Pancreas (tissue), 10 donors: ENCODE measurements at regions not wholly inside any gene's neighbourhood (a gene's known extent, or its start where the extent isn't known, plus 50 kb on each side); places are given as distances from the start of the nearest gene placed in this dataset.

Experiments
- ATAC-seq, 4 donors: fragments of 200-7000 bp; cut with Tn5 transposase; one replicate each; pipeline versions ENCODE4 v1.8.0 to v1.9.1; 2020; ENCODE audit warnings: mild to moderate bottlenecking in 4 of 4, moderate library complexity in 4 of 4
- DNase-seq, 6 donors: peaks; one replicate each; pipeline ENCODE4 v3.0.0-alpha.2; 2020
- FAIRE-seq: peaks from 2 replicates; lab custom pipeline; 2012; peaks lifted over from hg19 to GRCh38; lab: Jason Lieb, UNC
- H3K27ac ChIP-seq, 4 donors: fragments of 200-600 bp; sonication (generic); 1 replicate in 3 of 4; 2 replicates in 1 of 4; pipeline versions ENCODE4 v1.5.0 to v1.8.0; 2020
- H3K27me3 ChIP-seq, 4 donors: fragments of 200-600 bp; one replicate each; pipeline ENCODE4 v1.8.0; 2021
- H3K36me3 ChIP-seq, 3 donors: fragments of 200-600 bp; sonication (generic) in 1 of 3; one replicate each; pipeline versions ENCODE4 v1.5.0 to v1.8.0; 2020 to 2021
- H3K4me1 ChIP-seq, 3 donors: fragments of 200-600 bp; one replicate each; pipeline ENCODE4 v1.8.0; 2021
- H3K4me3 ChIP-seq, 4 donors: fragments of 200-600 bp; sonication (generic) in 2 of 4; one replicate each; pipeline versions ENCODE4 v1.5.0 to v1.8.0; 2020 to 2021
- H3K9me3 ChIP-seq, 4 donors: fragments of 200-600 bp; one replicate each; pipeline ENCODE4 v1.8.0; 2021
- CTCF ChIP-seq, 4 donors: fragments of 200-600 bp; sonication (generic) in 3 of 4; IDR thresholded peaks; one replicate each; pipeline versions ENCODE4 v1.5.0 to v1.8.0; 2021; ENCODE audit warnings: antibody characterized with exemption in 4 of 4
- WGBS, 2 donors: extraction: QIAGEN DNeasy Blood & Tissue Kit; methylation state at CpG; one replicate each; pipeline ENCODE4 v1.1.7; 2013; 5-methylcytosine and 5-hydroxymethylcytosine counted together
- intact Hi-C, 3 donors: fragments of 100-400 bp; cut with DNase I; formaldehyde crosslinking; loops; one replicate each; pipeline versions ENCODE4 v1.11.1 to v1.14.2; 2022
- donor health status: healthy with polysubstance abuse.
- donor health status: DM: no; HTN: no; CAD: no; lungs with moderate emphysema.
- donor health status: DM: no; HTN: no; CAD: no.
- donor health status: control.
- donor health status: control.
- donor health status: Bipolar disorder and iron deficiency.
- donor health status: DM: yes; HTN: yes; CAD: no.
- donor health status: DM: no; HTN: no; CAD: no.
- donor health status: DM: no; HTN: no; CAD: no.
- donor health status: DM: yes; HTN: yes; CAD: no.

- H3K36me3 ChIP-seq, result no peaks in the 10 kb centered on the region
- H3K4me3 ChIP-seq, result no peak overlapping the region
- ATAC-seq (no peak), FAIRE-seq (no peak), DNase-seq (no peak)
- no peak for TF ChIP-seq CTCF (IDR thresholded peaks at IDR 0.05)
- H3K9me3 ChIP-seq, result no peaks in the 10 kb centered on the region
- 93 to 98% methylated on average over 5 of the region's 5 CpGs for WGBS, 2 donors
- H3K27ac ChIP-seq, result no peak overlapping the region
- H3K27me3 ChIP-seq, result no peaks in the 10 kb centered on the region
- no peaks in the 10 kb centered on the region for H3K4me1 ChIP-seq
- intact Hi-C loops, result no loop called here
Measured at GRCh38 chr1:88272216-88272615, 411.9 kb upstream of the PKN2 start.

DNA sequence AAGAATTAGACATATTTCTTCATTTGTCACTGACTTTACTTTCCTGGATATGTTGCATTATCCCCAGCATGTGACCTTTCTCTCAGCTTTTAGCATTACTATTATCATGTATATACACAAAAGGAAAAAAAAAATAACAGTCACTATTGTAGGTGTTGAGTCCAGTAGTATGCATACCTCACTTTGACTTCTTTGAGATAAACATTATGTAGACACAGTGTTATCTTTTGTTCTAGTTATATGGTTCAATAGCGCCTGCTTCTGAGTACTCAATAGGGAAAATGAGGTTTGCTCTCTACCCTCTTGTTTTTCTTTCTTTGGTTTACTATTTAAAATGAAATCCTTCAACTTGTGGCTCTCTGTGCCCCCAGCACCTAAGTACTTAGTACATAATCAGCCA is 409.6 kb upstream of the PKN2 start:
- DNase-seq, result no peak
- Histone ChIP-seq H3K36me3 (no peaks in the 10 kb centered on the region), H3K9me3 (no peaks in the 10 kb centered on the region), H3K27me3 (no peaks in the 10 kb centered on the region), H3K4me1 (no peaks in the 10 kb centered on the region), H3K27ac (no peak overlapping the region), H3K4me3 (no peak overlapping the region)
- FAIRE-seq, result no peak
- WGBS, 2 donors, result 41 to 48% methylated on average over 1 of the region's 1 CpG
- TF ChIP-seq CTCF (IDR thresholded peaks at IDR 0.05), result no peak
- intact Hi-C loops, result no loop called here
- no peak for ATAC-seq

DNA sequence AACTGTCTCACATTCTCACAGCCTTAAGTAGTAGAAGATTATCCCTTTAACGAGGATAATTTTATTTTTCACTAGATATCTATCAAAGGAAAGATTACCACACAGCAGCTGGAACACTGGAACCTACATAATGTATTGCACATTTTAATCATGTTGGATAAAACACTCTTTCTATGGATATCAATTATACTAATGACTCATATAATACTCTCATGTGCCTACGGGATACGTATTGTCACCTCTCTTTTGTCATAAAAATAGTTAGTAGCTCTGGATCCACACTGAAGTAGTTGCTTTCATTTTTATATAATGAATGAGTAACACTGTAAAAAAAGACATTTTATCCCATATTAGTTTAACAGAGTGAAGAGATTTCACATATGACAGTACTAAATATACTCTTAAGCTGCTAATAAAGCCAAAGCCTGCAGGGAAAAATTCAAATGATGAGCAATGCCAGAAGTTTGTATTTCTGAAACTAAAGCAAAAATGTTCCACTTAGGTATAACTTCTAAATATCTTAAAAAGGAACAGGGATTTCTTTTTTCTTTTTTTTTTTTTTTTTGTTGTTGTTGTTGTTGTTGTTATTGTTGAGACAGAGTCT is 408.7 kb upstream of the PKN2 start:
- intact Hi-C loops, result no loop called here
- DNase-seq (no peak), ATAC-seq (no peak), FAIRE-seq (no peak)
- 84 to 86% methylated on average over 3 of the region's 3 CpGs for WGBS, 2 donors
- Histone ChIP-seq H3K27me3 (no peaks in the 10 kb centered on the region), H3K4me1 (no peaks in the 10 kb centered on the region), H3K9me3 (no peaks in the 10 kb centered on the region), H3K4me3 (no peak overlapping the region), H3K36me3 (no peaks in the 10 kb centered on the region), H3K27ac (no peak overlapping the region)
- TF ChIP-seq CTCF (IDR thresholded peaks at IDR 0.05), result no peak

DNA sequence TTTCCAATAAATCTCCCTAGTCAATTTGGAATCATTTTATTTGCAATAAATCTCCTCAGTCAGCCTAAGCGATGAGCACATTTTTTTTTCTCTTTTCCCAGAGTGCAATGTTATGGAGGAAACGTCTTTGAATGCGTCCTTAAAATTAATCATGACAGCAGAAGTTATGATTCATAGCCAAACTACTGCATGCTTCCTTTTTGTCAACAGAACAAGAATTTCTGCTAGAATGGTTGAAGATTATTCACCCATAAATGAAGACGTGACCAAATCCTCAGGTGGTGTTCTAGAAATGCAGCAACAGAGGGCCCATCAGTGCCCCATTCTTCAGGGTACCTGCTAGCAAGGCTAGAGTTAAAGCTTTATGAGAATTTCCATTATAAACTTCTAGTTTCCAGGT is 407.9 kb upstream of the PKN2 start:
- H3K4me1 ChIP-seq, result no peaks in the 10 kb centered on the region
- H3K4me3 ChIP-seq, result no peak overlapping the region
- H3K27me3 ChIP-seq, result no peaks in the 10 kb centered on the region
- no peak overlapping the region for H3K27ac ChIP-seq
- 57 to 59% methylated on average over 4 of the region's 4 CpGs for WGBS, 2 donors
- TF ChIP-seq CTCF (IDR thresholded peaks at IDR 0.05), result no peak
- no peaks in the 10 kb centered on the region for H3K36me3 ChIP-seq
- no peaks in the 10 kb centered on the region for H3K9me3 ChIP-seq
- no peak for FAIRE-seq
- intact Hi-C loops, result no loop called here
- ATAC-seq, result no peak
- no peak for DNase-seq

DNA sequence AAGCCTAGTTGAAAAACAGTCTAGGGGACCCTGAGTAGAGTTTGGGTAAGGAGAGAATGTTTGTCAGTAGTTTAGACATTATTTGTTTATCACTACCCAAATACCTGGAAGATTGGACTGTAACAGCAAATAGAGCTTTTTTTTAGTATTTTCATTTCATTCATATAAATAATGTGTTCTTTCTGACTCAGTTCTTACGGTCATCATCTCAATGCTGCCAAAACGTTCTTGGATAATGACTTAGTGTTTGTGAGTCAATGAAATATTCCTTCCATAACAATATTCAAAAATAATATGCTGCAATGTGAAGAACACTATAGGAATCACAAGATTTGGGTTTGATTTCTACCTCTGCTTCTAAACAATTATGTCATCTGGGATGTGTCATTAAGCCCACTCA is 400.0 kb upstream of the PKN2 start:
- Histone ChIP-seq H3K27ac (no peak overlapping the region), H3K36me3 (no peaks in the 10 kb centered on the region), H3K4me1 (peaks cover 0 to 7% (median 0%) of the 10 kb centered on the region in 3 donors), H3K4me3 (no peak overlapping the region), H3K9me3 (no peaks in the 10 kb centered on the region), H3K27me3 (no peaks in the 10 kb centered on the region)
- DNase-seq, result no peak
- intact Hi-C loops, result no loop called here
- WGBS, 2 donors, result 80 to 90% methylated on average over 2 of the region's 2 CpGs
- ATAC-seq, result no peak
- no peak for TF ChIP-seq CTCF (IDR thresholded peaks at IDR 0.05)
- no peak for FAIRE-seq
